NCI-H146 treated with DMSO at 0.1 percent for 48 hours (cell line): ENCODE measurements at regions not wholly inside any gene's neighbourhood (a gene's known extent, or its start where the extent isn't known, plus 50 kb on each side); places are given as distances from the start of the nearest gene placed in this dataset.
A peak's percentile ranks its signal among the peaks of the same experiment; 100 is the strongest.

ENCODE experiments used
- DNase-seq: peaks from one replicate; lab custom pipeline; 2025; ENCODE audit not compliant: unreplicated experiment; lab: John Stamatoyannopoulos, UW

- no peak for DNase-seq
Measured at GRCh38 chr21:35244514-35244913, 195.4 kb upstream of the RUNX1 start.

DNA sequence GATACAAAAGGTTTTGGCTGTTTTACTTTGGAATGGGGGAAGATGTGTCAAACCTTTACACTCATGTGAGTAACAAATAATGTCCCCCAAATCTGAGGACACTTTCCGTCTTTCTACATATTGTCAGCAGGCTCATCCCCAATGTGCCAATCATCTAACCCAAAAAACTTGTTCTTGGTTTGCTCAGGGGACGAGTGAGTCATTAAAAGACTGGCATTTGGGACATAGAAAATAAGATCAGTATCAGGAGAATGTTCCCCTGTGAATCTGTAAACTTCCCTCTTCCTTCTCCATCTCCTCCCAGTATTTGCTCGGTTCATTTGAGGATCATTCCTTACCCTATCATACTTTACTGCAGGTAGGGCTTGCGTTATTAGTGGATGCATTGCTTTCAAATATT lies 194.1 kb upstream of the RUNX1 start:
- no peak for DNase-seq

DNA sequence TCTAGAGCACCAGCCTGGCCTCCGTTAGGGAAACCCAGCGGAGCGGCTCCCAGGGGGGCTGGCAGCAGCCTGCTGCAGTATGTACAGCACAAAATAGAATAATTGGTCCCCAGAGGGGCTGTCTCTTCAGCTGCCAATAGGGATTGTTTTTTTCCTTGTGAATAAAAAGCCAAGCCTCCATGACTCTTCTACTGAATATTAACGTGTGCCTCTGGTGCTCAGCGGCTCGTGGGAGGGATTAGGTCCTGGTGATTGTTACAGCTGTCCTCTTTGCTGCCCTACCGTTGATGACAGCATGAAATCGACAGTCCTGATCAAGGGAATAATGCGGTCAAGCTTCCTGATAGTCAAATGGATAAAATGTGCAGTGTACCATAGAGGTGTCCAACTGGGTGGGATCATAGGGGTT lies 190.7 kb upstream of the RUNX1 start:
- DNase-seq, result peak; percentile 84

DNA sequence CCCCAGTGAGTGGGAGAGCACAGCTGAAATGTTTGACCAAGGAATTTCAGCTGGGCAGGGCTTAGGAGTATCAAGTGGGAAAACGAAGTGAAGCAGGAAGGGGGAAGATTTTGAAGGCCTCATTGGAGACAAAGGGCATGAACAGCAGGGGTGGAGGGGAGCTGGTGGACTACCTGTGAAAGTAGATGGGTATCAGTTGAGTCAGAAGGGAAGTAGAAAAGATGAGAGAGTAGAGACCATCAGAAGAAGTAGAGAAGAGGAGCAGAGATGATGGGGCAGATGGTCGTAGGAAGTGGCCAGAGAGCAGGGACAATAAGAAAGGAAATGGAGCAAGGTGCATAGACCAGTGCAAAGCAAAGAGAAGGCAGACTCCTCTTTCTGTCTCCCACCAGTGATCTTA lies 189.0 kb upstream of the RUNX1 start:
- DNase-seq, result no peak

DNA sequence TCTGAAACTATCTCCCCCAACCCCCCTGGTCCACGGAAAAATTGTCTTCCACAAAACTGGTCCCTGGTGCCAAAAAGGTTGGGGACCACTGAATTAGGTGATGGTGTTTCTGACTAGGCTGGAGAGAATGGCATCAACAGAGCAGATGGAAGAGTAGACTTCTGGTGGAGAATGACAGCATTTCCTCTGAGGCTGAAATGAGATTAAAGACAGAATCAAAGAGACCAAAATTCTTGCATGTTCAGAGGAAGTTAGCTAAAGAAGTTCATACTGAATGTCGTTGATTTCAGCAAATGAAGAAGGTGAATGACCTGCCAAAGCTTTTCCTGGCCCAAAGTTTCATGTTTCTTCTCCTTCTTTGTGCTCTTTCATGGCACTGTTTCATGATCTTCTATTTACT lies 188.2 kb upstream of the RUNX1 start:
- DNase-seq, result no peak

- no peak for DNase-seq
Measured at GRCh38 chr21:35236090-35236489, 187.0 kb upstream of the RUNX1 start.

GRCh38 chr21:35234725-35235124 lies 185.6 kb upstream of the RUNX1 start:
- DNase-seq, result no peak

- no peak for DNase-seq
Measured at GRCh38 chr21:35233756-35234155, 184.7 kb upstream of the RUNX1 start.

- DNase-seq, result peak; percentile 26
Measured at GRCh38 chr21:35232545-35233176, 183.6 kb upstream of the RUNX1 start.

DNA sequence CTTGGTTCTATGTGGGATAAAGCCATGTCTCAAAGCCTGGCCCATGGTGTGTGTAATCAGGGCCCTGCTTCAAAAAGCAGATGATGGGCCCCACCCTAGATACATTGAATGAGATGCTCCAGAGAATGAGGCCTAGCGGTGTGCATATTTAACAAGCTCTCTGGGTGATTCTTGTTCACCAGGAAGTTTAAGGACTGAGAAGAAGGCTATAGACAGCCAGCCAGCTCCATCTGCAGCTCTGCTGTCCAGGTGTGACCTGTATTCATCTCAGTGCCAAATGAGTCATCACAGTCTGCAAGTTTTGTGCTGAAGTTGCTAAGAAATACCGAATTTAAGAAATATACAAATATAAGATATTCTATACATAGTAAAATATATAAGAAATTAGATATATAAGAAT lies 182.0 kb upstream of the RUNX1 start:
- DNase-seq, result no peak

DNA sequence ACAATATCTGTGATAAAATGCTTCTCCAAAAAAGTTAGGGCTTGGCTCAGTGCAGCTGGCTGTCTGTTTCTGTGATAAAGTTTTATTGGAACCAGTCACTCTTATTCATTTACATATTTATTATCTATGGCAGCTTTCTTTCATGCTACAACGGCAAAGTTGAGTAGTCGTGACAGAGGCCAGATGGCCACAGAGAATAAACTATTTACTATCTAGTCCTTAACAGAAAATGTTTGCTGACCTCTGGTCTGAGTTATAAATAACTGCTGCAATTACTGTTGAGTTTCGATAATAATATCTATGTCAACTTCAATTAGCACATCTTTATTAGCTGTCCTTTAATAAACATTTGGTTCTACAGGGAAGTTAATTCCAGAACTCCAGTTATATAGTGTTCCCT lies 180.2 kb upstream of the RUNX1 start:
- DNase-seq, result peak; percentile 8

DNA sequence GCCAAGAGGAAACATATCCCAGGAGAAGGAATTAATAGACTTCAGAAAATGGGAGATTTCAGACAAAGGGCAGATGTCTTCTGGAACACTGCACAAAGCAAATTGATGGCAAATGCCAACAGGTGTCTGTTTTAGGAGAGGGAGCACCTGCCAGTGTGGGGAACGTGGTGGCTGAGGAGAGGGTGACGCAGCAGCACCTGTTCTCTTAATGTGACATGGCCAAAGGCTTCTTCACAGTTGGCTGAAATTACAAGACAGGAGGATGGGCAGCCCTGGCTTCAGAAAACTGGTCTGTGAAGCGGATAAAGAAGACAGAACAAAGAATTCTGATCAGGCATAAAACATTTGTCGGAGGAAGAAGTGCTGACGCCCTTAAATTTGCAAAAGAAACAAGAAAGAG lies 178.7 kb upstream of the RUNX1 start:
- DNase-seq, result peak; percentile 94

- DNase-seq, result peak; percentile 86
Measured at GRCh38 chr21:35226968-35227744, 178.1 kb upstream of the RUNX1 start.

DNA sequence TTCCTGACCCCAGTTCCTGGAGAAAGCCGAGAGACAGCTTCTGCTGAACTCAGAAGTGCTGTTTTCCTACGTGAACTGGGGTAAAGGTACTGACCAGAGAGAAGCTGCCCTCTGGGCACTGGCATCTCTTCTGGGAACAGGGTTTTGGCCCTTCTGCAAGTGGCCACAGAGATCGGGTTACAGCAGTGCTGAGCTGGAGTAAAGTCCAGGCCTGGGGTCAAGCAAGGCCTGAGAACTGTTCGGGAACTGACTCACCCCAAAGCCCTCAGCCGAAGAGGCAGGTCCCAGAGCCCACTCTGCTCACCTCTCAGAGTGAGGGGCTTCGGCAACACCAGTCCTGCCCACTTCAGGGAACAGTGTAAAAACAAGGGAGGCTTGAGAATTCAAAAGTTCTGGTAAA lies 177.2 kb upstream of the RUNX1 start:
- DNase-seq, result peak; percentile 6

DNA sequence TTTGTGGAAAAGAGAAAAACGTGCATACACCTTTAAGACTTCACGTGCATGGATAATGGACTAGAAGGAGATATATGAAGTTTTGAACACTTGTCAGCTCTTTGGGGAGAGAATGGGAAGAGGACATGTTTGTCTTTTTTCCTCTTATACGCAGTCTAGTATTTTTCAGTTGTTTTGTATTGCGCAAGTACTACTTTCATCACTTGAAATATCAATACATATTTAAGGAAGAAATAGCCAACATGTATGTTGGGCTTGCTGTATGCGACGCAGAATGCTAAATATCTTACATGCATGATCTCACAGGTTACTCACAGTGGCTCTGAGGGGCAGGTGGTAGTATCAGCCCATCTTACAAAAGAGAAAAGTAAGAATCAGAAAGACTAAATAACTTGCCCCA lies 176.5 kb upstream of the RUNX1 start:
- DNase-seq, result no peak

- no peak for DNase-seq
Measured at GRCh38 chr21:35223480-35224156, 174.5 kb upstream of the RUNX1 start.

- DNase-seq, result no peak
Measured at GRCh38 chr21:35222541-35222941, 173.4 kb upstream of the RUNX1 start.

DNA sequence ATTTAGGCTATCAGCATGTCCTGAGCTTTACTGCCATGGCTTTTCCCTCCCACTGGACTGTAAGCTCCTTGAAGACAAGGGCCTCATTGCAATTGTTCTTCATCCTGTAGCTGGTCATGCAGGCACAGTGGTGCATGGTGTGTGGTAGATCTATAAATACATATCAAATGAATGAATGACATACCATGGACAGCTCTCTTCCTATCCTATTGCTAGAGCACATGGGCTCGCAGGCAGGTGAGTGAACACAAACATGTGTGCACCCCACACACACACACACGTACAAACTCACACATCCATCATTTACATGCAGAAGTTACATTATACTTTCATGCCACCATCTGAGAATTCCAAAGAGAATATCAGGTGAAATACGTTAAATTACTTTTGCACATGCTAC lies 172.9 kb upstream of the RUNX1 start:
- DNase-seq, result no peak

DNA sequence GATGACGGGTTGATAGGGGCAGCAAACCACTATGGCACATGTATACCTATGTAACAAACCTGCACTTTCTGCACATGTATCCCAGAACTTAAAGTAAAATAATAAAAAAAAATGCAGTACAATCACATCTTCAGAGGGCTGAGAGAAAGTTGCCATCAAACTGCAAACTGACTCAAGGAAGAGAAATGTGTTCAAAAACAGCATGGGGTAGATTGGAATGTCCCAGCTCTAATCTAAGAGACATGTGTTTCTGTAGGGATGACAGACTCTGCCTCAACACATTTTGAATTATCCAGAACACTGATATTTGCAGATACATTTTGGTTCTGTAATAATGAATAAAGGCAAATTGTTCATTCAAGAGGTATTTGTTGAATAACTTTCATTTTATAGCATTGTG lies 171.2 kb upstream of the RUNX1 start:
- no peak for DNase-seq

GRCh38 chr21:35219719-35220118 lies 170.6 kb upstream of the RUNX1 start:
- DNase-seq, result no peak

- no peak for DNase-seq
Measured at GRCh38 chr21:35219291-35219690, 170.2 kb upstream of the RUNX1 start.

DNA sequence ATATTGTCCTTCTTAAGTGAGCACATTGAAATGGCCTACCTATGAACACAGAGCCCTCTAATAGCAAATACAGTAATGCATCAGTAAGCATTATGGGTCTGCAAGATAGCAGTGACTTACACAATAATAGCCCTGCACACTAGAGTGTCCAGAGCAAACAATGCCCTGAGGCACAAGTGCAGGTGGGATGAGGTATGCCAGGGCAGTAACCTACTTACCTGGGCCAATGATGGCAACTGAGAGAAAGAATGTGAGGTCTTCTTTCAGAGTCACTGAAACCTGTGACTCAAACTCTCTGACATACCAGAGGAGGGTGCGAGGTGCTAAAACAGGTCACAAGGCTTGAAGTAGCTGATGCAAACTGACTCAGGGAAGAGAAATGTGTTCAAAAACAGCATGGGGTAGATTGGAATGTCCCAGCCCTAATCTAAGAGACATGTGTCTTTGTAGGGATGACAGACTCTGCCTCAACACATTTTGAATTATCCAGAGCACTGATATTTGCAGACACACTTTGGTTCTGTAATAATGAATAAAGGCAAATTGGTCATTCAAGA lies 168.5 kb upstream of the RUNX1 start:
- peak; percentile 66 for DNase-seq
